Gastroesophageal sphincter (tissue), 4 donors: ENCODE measurements at regions not wholly inside any gene's neighbourhood (a gene's known extent, or its start where the extent isn't known, plus 50 kb on each side); places are given as distances from the start of the nearest gene placed in this dataset.
"Not testable (repeated sequence)": the region's sequence is repeated elsewhere in the genome, so short reads cannot be mapped to it uniquely, and the experiment has no call there.

Source experiments
- ATAC-seq: fragments of 150-250 bp; one replicate; pipeline ENCODE4 v1.9.1; 2016; ENCODE audit warnings: mild to moderate bottlenecking, moderate library complexity
- H3K27ac ChIP-seq, 4 donors: fragments of 200-600 bp; sonication (generic) in 3 of 4; 1 replicate in 3 of 4; 2 replicates in 1 of 4; pipeline ENCODE4 v1.5.1; 2016 to 2019
- H3K27me3 ChIP-seq: fragments of 200-600 bp; sonication (generic); one replicate; pipeline ENCODE4 v1.5.1; 2019
- H3K36me3 ChIP-seq, 2 donors: fragments of 200-600 bp; sonication (generic); one replicate each; pipeline ENCODE4 v1.5.1; 2019; ENCODE audit warnings: control low read depth in 1 of 2
- H3K4me1 ChIP-seq, 3 donors: fragments of 200-600 bp; sonication (generic); 1 replicate in 2 of 3; 2 replicates in 1 of 3; pipeline ENCODE4 v1.5.1; 2016 to 2019; ENCODE audit warnings: control low read depth in 2 of 3
- H3K4me3 ChIP-seq, 2 donors: fragments of 200-600 bp; sonication (generic); one replicate each; pipeline ENCODE4 v1.5.1; 2019; ENCODE audit warnings: mild to moderate bottlenecking in 1 of 2, moderate library complexity in 1 of 2
- H3K9me3 ChIP-seq, 3 donors: fragments of 200-600 bp; sonication (generic); one replicate each; pipeline ENCODE4 v1.5.1; 2017 to 2019; ENCODE audit warnings: control low read depth in 2 of 3
- CTCF ChIP-seq, 4 experiments: fragments of 200-600 bp in 2 of 4; fragments of 450-650 bp in 2 of 4; sonication (generic) in 1 of 4; IDR thresholded peaks; one replicate each; pipeline ENCODE4 v1.5.1; 2017 to 2019; ENCODE audit warnings: antibody characterized with exemption in 4 of 4, mild to moderate bottlenecking in 2 of 4, moderate library complexity in 2 of 4
- EP300 ChIP-seq: sonication (generic); formaldehyde crosslinking; IDR thresholded peaks from one replicate; pipeline ENCODE4 v1.6.1; 2017; ENCODE audit warnings: antibody characterized with exemption, mild to moderate bottlenecking
- POLR2A ChIP-seq, 2 donors: fragments of 450-650 bp; IDR thresholded peaks; one replicate each; pipeline ENCODE4 v1.6.1; 2017; ENCODE audit warnings: antibody characterized with exemption in 2 of 2, mild to moderate bottlenecking in 2 of 2, moderate library complexity in 1 of 2
- POLR2AphosphoS5 ChIP-seq: sonication (generic); formaldehyde crosslinking; IDR thresholded peaks from one replicate; pipeline ENCODE4 v1.6.1; 2017; ENCODE audit warnings: antibody characterized with exemption
- WGBS, 2 donors: methylation state at CpG; one replicate each; pipeline ENCODE4 v1.1.5; 2018; ENCODE audit warnings: low coverage in 1 of 2; 5-methylcytosine and 5-hydroxymethylcytosine counted together

DNA sequence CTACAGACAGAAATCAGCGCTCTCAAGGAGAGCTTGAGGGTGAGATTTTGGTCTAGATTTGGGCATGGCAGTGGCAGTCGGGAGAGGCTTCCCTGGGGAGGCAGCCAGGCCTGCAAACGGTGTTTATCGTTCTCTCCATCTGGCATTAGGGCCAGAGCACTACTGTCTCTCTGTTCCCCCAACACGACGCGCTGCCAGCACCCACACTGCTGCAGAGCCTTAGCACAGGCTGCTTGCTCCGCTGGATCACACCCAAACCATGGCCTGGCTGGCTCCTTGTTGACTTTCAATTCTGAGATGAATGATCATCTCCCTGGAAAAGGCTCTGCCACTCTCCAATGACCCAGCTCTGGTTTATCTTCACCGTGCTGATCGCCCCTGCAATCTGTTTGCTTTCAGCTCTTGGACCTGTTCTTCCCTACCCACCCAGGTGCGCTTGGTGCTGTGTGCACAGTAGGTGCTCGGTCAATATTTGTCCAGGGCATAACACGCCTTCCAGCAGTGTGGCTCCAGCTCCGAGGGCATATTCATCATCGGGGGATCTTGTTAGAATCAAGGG lies 106.1 kb downstream of the TFAP2C start:
- H3K27me3 ChIP-seq = peaks cover 42% of the 10 kb centered on the region
- no peak overlapping the region for H3K27ac ChIP-seq
- no peaks in the 10 kb centered on the region for H3K4me1 ChIP-seq
- 12 to 28% methylated on average over 8 to 9 of the region's 15 CpGs for WGBS, 2 donors
- no peak for ATAC-seq
- H3K9me3 ChIP-seq = no peaks in the 10 kb centered on the region
- no peak overlapping the region for H3K4me3 ChIP-seq
- no peaks in the 10 kb centered on the region for H3K36me3 ChIP-seq
- TF ChIP-seq CTCF (IDR thresholded peaks at IDR 0.05) (no peak), EP300 (no peak), POLR2A (IDR thresholded peaks at IDR 0.05) (no peak), POLR2AphosphoS5 (no peak)

DNA sequence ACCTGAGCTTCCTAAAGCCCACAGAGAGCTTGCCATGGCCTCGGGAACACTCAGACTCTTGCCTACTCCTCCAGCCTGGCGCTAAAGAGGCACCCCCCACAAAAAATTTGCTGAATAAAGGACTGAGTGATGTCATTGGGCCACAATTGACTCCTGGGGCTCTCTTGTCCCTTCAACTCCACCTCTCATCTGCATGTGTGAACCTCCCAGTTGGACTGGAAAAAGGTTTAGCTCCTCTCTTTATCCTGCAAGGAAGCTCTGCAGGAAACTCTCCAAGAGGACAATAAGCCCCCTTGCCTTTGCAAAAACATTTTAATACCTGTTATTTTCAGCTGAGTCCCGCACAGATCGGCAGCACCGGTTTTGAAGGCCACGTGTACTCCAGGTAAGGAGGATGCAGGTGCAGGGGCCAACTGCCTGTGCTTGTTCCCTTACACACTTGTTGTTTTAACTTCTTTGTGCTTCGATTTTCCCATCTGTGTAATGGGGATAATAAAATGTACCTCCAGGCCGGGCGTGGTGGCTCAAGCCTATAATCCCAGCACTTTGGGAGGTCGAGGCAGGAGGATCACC lies 107.3 kb downstream of the TFAP2C start:
- Histone ChIP-seq H3K27ac (no peak overlapping the region), H3K9me3 (peaks cover 0 to 3% (median 0%) of the 10 kb centered on the region in 3 donors), H3K4me1 (no peaks in the 10 kb centered on the region), H3K27me3 (peaks cover 54% of the 10 kb centered on the region), H3K36me3 (no peaks in the 10 kb centered on the region), H3K4me3 (no peak overlapping the region)
- no peak for ATAC-seq
- no peak for TF ChIP-seq POLR2A (IDR thresholded peaks at IDR 0.05)
- no peak for TF ChIP-seq EP300
- TF ChIP-seq POLR2AphosphoS5 = no peak
- TF ChIP-seq CTCF (IDR thresholded peaks at IDR 0.05) = no peak
- WGBS, 2 donors = 7 to 27% methylated on average over 5 to 8 of the region's 10 CpGs

DNA sequence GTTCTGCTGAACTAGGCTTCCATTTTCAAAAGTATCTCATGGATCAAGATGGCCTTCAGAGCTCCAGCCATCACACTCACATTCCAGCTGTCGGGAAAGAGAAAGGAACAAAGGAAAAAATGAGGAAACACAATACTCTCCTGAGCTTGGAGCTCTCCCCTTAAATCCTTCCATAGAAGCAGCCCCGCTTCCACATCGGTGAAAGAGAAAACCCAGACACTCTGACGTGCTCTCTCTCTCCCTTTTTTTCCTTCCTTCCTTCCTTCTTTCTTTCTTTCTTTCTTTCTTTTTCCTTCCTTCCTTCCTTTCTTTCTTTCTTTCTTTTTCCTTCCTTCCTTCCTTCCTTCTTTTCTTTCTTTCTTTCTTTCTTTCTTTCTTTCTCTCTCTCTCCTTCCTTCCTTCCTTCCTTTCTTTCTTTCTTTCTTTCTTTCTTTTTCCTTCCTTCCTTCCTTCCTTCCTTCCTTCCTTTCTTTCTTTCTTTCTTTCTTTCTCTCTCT lies 115.3 kb downstream of the TFAP2C start:
- H3K27me3 ChIP-seq = peaks cover 74% of the 10 kb centered on the region
- H3K9me3 ChIP-seq, ATAC-seq, H3K4me3 ChIP-seq, H3K4me1 ChIP-seq, H3K36me3 ChIP-seq, H3K27ac ChIP-seq: not testable (repeated sequence)
- 90 to 92% methylated on average over 4 of the region's 4 CpGs for WGBS, 2 donors

GRCh38 chr20:56748476-56749377 lies 119.6 kb downstream of the TFAP2C start:
- no peak for TF ChIP-seq CTCF (IDR thresholded peaks at IDR 0.05)
- TF ChIP-seq EP300 = no peak
- TF ChIP-seq POLR2A (IDR thresholded peaks at IDR 0.05) = no peak
- no peak for TF ChIP-seq POLR2AphosphoS5
- Histone ChIP-seq H3K9me3 (peaks cover 0 to 6% (median 0%) of the 10 kb centered on the region in 3 donors), H3K36me3 (no peaks in the 10 kb centered on the region), H3K27ac (no peak overlapping the region), H3K4me1 (no peaks in the 10 kb centered on the region), H3K4me3 (no peak overlapping the region), H3K27me3 (peaks cover 67% of the 10 kb centered on the region)
- no peak for ATAC-seq
- 46 to 82% methylated on average over 6 to 8 of the region's 8 CpGs for WGBS, 2 donors

GRCh38 chr20:56750430-56750829 lies 121.3 kb downstream of the TFAP2C start:
- no peak for ATAC-seq
- Histone ChIP-seq H3K27me3 (peaks cover 60% of the 10 kb centered on the region), H3K36me3 (no peaks in the 10 kb centered on the region), H3K9me3 (no peaks in the 10 kb centered on the region), H3K4me3 (no peak overlapping the region), H3K27ac (no peak overlapping the region), H3K4me1 (no peaks in the 10 kb centered on the region)
- TF ChIP-seq POLR2AphosphoS5 (no peak), CTCF (IDR thresholded peaks at IDR 0.05) (no peak), POLR2A (IDR thresholded peaks at IDR 0.05) (no peak), EP300 (no peak)
- 13 to 24% methylated on average over 3 to 7 of the region's 17 CpGs for WGBS, 2 donors
